PC-9 (cell line): ENCODE measurements at regions not wholly inside any gene's neighbourhood (a gene's known extent, or its start where the extent isn't known, plus 50 kb on each side); places are given as distances from the start of the nearest gene placed in this dataset.

Experiments
- BruUV-seq: library from RNA; stranded (reverse); fragments of 400-500 nt; replicated peaks from 2 replicates; lab custom pipeline; 2021; lab: Mats Ljungman, UMichigan
- CTCF ChIA-PET: fragments of 300-600 bp; sonication (Branson Sonifier 250); formaldehyde crosslinking; loops from one replicate; lab custom pipeline; 2022; ENCODE audit warnings: antibody characterized with exemption; lab: Charles Lee
- POLR2A ChIA-PET: fragments of 300-600 bp; sonication (Branson Sonifier 250); formaldehyde crosslinking; loops from one replicate; lab custom pipeline; 2022; ENCODE audit warnings: antibody characterized with exemption; ENCODE audit not compliant: unreplicated experiment; lab: Charles Lee
- DNase-seq, 2 experiments: peaks; one replicate each; pipeline versions ENCODE4 v3.0.0 to v3.0.0-alpha.2; 2015 to 2022; ENCODE audit warnings: mixed read lengths in 1 of 2
- H2AFZ ChIP-seq: fragments of 200-600 bp; sonication (generic); 2 replicates; pipeline ENCODE4 v1.8.1; 2017; ENCODE audit warnings: antibody characterized with exemption
- H3F3A ChIP-seq: fragments of 200-600 bp; sonication (generic); 2 replicates; pipeline ENCODE4 v1.8.1; 2017; ENCODE audit warnings: antibody characterized with exemption, mild to moderate bottlenecking, low read depth; ENCODE audit not compliant: insufficient read depth
- H3K27ac ChIP-seq: fragments of 200-600 bp; sonication (generic); 2 replicates; pipeline ENCODE4 v1.6.1; 2016; ENCODE audit warnings: mixed run types
- H3K27me3 ChIP-seq: fragments of 200-600 bp; sonication (generic); 2 replicates; pipeline ENCODE4 v1.6.1; 2016; ENCODE audit warnings: low read depth, mixed run types; ENCODE audit not compliant: insufficient read depth
- H3K36me3 ChIP-seq: fragments of 200-600 bp; sonication (generic); 2 replicates; pipeline ENCODE4 v1.6.1; 2016; ENCODE audit warnings: low read depth, mixed run types
- H3K4me1 ChIP-seq: fragments of 200-600 bp; sonication (generic); replicated peaks from 2 replicates; pipeline ENCODE4 v1.6.1; 2016; ENCODE audit warnings: mixed run types; ENCODE audit not compliant: insufficient read depth
- H3K4me2 ChIP-seq: fragments of 200-600 bp; sonication (generic); 2 replicates; pipeline ENCODE4 v1.6.1; 2017; ENCODE audit warnings: mixed run types
- H3K4me3 ChIP-seq: fragments of 200-600 bp; sonication (generic); 2 replicates; pipeline ENCODE4 v1.6.1; 2016; ENCODE audit warnings: mixed run types
- H3K79me2 ChIP-seq: fragments of 200-600 bp; sonication (generic); 2 replicates; pipeline ENCODE4 v1.6.1; 2017; ENCODE audit warnings: low read depth, mixed run types
- H3K9me2 ChIP-seq: fragments of 200-600 bp; sonication (generic); 2 replicates; pipeline ENCODE4 v1.8.1; 2017; ENCODE audit warnings: mild to moderate bottlenecking; ENCODE audit not compliant: insufficient read depth
- H3K9me3 ChIP-seq: fragments of 200-600 bp; sonication (generic); 2 replicates; pipeline ENCODE4 v1.8.1; 2016; ENCODE audit warnings: low read depth; ENCODE audit not compliant: insufficient read depth
- H4K20me1 ChIP-seq: fragments of 200-600 bp; sonication (generic); 2 replicates; pipeline ENCODE4 v1.8.1; 2017; ENCODE audit not compliant: insufficient read depth
- CTCF ChIP-seq: fragments of 200-600 bp; sonication (generic); conservative IDR thresholded peaks from 2 replicates; pipeline ENCODE4 v1.6.1; 2017; ENCODE audit warnings: mixed run types, antibody characterized with exemption, mild to moderate bottlenecking, moderate library complexity
- EZH2 ChIP-seq: fragments of 200-600 bp; sonication (generic); IDR thresholded peaks from 2 replicates; pipeline ENCODE4 v1.8.0; 2017; ENCODE audit warnings: antibody characterized with exemption, low read depth
- intact Hi-C: fragments of 100-400 bp; cut with micrococcal nuclease; formaldehyde crosslinking; loops from one replicate; pipeline ENCODE4 v1.10.0; 2022; ENCODE audit not compliant: unreplicated experiment

DNA sequence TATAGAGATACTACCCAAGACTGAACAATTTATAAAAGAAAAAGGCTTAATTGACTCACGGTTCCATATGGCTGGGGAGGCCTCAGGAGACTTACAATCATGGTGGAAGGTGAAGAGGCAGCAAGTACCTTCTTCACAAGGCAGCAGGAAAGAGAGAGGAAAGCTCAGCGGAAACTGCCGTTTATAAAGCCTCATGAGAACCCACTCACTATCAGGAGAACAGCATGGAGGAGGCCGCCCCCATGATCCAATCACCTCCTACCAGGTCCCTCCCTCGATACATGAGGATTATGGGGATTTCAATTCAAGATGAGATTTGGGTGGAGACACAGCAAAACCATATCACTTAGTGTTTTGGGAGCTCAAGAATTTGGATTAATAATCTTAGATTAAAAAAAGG is 240.2 kb downstream of the UACA start:
- Histone ChIP-seq H3K4me2 (no peak overlapping the region), H3K27ac (no peak overlapping the region), H3K4me1 (peaks cover 27% of the 10 kb centered on the region), H3K27me3 (no peaks in the 10 kb centered on the region), H3K79me2 (no peaks in the 10 kb centered on the region), H3F3A (peaks cover 19% of the 10 kb centered on the region), H2AFZ (no peak overlapping the region), H3K4me3 (no peak overlapping the region), H4K20me1 (no peaks in the 10 kb centered on the region), H3K9me3 (no peaks in the 10 kb centered on the region), H3K36me3 (no peaks in the 10 kb centered on the region), H3K9me2 (no peaks in the 10 kb centered on the region)
- ChIA-PET POLR2A (interaction anchor here (0.5 to 0.7 kb wide), 2 partner anchors 864 to 1071 kb away, joined by 3 to 8 read pairs; no protein-coding TSS in a partner anchor), CTCF (no interaction called here)
- TF ChIP-seq EZH2: no peak
- no peak for TF ChIP-seq CTCF
- DNase-seq: no peak
- no TSS peak for BruUV-seq
- intact Hi-C loops: no loop called here

GRCh38 chr15:70522323-70522966 is 240.9 kb downstream of the UACA start:
- ChIA-PET POLR2A (no interaction called here), CTCF (no interaction called here)
- Histone ChIP-seq H3F3A (peaks cover 19% of the 10 kb centered on the region), H3K4me3 (no peak overlapping the region), H3K4me1 (peaks cover 23% of the 10 kb centered on the region), H3K27ac (no peak overlapping the region), H3K27me3 (no peaks in the 10 kb centered on the region), H4K20me1 (no peaks in the 10 kb centered on the region), H3K4me2 (no peak overlapping the region), H3K79me2 (no peaks in the 10 kb centered on the region), H3K9me2 (no peaks in the 10 kb centered on the region), H2AFZ (no peak overlapping the region), H3K9me3 (no peaks in the 10 kb centered on the region), H3K36me3 (no peaks in the 10 kb centered on the region)
- TF ChIP-seq CTCF: no peak
- TF ChIP-seq EZH2: no peak
- DNase-seq: no peak
- intact Hi-C loops: no loop called here
- BruUV-seq: no TSS peak

DNA sequence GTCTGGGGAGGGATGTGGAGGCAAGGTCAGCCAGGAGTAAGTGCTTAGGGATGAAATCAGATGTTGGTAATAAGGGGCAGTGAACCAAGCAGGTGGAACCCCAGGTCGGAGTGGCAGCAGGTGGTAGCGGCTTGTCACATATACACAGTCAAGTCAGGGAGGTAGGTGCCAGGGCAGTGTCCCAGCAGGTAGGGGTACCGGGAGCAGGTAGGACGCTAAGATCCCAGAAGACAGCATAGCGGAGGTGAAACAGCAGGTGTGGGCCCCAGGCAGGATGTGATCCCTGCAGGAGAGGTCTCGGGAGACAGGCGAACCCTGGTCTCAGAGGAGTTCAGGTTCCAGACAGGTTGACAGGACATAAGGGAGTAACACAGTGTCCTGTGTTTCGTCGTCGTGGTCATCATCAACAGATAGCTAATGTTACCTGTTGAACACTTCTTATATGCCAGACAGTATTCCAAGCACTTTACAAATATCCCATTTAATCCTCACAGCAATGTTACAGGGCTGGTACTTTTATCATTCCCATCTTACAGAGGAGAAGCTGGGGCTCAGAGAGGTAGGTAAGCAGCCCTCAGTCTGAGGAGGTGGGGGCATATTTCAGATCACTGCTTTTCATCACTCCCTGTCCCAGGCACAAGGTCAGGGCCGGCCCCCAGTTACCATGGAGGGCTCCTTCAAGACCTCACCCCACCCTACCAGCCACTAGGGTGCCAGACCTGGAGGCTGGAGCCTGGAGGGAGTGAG is 241.6 kb downstream of the UACA start:
- Histone ChIP-seq H3K4me1 (peaks cover 16% of the 10 kb centered on the region), H3F3A (peaks cover 13% of the 10 kb centered on the region), H3K79me2 (no peaks in the 10 kb centered on the region), H3K27me3 (no peaks in the 10 kb centered on the region), H3K4me3 (no peak overlapping the region), H2AFZ (no peak overlapping the region), H4K20me1 (no peaks in the 10 kb centered on the region), H3K4me2 (no peak overlapping the region), H3K9me2 (no peaks in the 10 kb centered on the region), H3K27ac (no peak overlapping the region), H3K36me3 (no peaks in the 10 kb centered on the region), H3K9me3 (no peaks in the 10 kb centered on the region)
- TF ChIP-seq EZH2 (no peak), CTCF (no peak)
- ChIA-PET POLR2A (no interaction called here), CTCF (no interaction called here)
- intact Hi-C loops: no loop called here
- no TSS peak for BruUV-seq
- no peak for DNase-seq
